HG03558 (cell line): ENCODE measurements at regions not wholly inside any gene's neighbourhood (a gene's known extent, or its start where the extent isn't known, plus 50 kb on each side); places are given as distances from the start of the nearest gene placed in this dataset.
"Not testable (repeated sequence)": the region's sequence is repeated elsewhere in the genome, so short reads cannot be mapped to it uniquely, and the experiment has no call there.

ENCODE experiments used
- ATAC-seq: cut with Tn5 transposase; IDR thresholded peaks from one replicate; pipeline ENCODE4 v1.9.1; 2021; ENCODE audit warnings: moderate number of reproducible peaks; ENCODE audit not compliant: unreplicated experiment; ENCODE audit errors: extremely low read depth

GRCh38 chr6:122280105-122281021 is 119.1 kb upstream of the HSF2 start:
- not testable (repeated sequence) for ATAC-seq

GRCh38 chr6:122283884-122284283 is 115.6 kb upstream of the HSF2 start:
- no peak for ATAC-seq

GRCh38 chr6:122284848-122285247 is 114.6 kb upstream of the HSF2 start:
- ATAC-seq, result no peak

- no peak for ATAC-seq
Measured at GRCh38 chr6:122285292-122285913, 114.0 kb upstream of the HSF2 start.

GRCh38 chr6:122286512-122286911 is 112.9 kb upstream of the HSF2 start:
- ATAC-seq, result no peak

- no peak for ATAC-seq
Measured at GRCh38 chr6:122289762-122290539, 109.5 kb upstream of the HSF2 start.

- no peak for ATAC-seq
Measured at GRCh38 chr6:122297010-122297409, 102.4 kb upstream of the HSF2 start.

GRCh38 chr6:122302067-122302466 is 97.4 kb upstream of the HSF2 start:
- ATAC-seq, result no peak

- ATAC-seq, result no peak
Measured at GRCh38 chr6:122307577-122307976, 91.9 kb upstream of the HSF2 start.

GRCh38 chr6:122308074-122308473 is 91.4 kb upstream of the HSF2 start:
- ATAC-seq, result no peak

- no peak for ATAC-seq
Measured at GRCh38 chr6:122315842-122316241, 83.6 kb upstream of the HSF2 start.

GRCh38 chr6:122322824-122323223 is 76.6 kb upstream of the HSF2 start:
- no peak for ATAC-seq

GRCh38 chr6:122323361-122323760 is 76.1 kb upstream of the HSF2 start:
- ATAC-seq, result no peak

- no peak for ATAC-seq
Measured at GRCh38 chr6:122330315-122330714, 69.1 kb upstream of the HSF2 start.

- ATAC-seq, result no peak
Measured at GRCh38 chr6:122337645-122338044, 61.8 kb upstream of the HSF2 start.

GRCh38 chr6:122339661-122340060 is 59.8 kb upstream of the HSF2 start:
- no peak for ATAC-seq

GRCh38 chr6:122347280-122347679 is 52.2 kb upstream of the HSF2 start:
- no peak for ATAC-seq

GRCh38 chr6:122347751-122348150 is 51.7 kb upstream of the HSF2 start:
- ATAC-seq, result no peak
